NB4 (cell line): ENCODE measurements at regions not wholly inside any gene's neighbourhood (a gene's known extent, or its start where the extent isn't known, plus 50 kb on each side); places are given as distances from the start of the nearest gene placed in this dataset.

Experiments
- CTCF ChIP-seq: IDR thresholded peaks from one replicate; pipeline ENCODE4 v1.5.1; 2012; ENCODE audit warnings: low read depth, low read length
- POLR2A ChIP-seq: IDR thresholded peaks from 2 replicates; pipeline ENCODE4 v1.6.1; 2011; ENCODE audit warnings: mild to moderate bottlenecking; ENCODE audit not compliant: insufficient read length; ENCODE audit errors: extremely low read depth

DNA sequence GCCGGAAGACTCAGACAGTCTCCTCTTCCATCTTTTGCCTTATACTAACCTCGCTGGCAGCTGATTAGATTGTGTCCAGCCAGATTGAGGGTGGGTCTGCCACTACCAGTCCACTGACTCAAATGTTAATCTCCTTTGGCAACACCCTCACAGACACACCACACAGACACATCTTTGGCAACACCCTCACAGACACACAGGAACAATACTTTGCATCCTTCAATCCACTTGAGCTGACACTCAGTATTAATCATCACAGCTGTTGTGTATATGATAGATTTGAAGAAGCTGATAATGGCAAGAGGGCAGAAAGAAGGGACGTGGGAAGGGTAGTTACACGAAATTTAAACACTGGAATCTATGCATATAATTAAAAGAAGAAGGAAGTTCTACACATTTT, 139.5 kb downstream of the ANKRD50 start:
- no peak for TF ChIP-seq CTCF
- no peak for TF ChIP-seq POLR2A
